ENCODE measurements at regions not wholly inside any gene's neighbourhood (a gene's known extent, or its start where the extent isn't known, plus 50 kb on each side); places are given as distances from the start of the nearest gene placed in this dataset.

GRCh38 chr7:130913639-130914553 lies 179.9 kb upstream of the KLF14 start:
- Histone ChIP-seq H3K9me3 (no peaks in the 10 kb centered on the region), H3K36me3 (no peaks in the 10 kb centered on the region), H3K4me1 (peaks cover 78 to 93% of the 10 kb centered on the region in 2 donors), H3K4me3 (replicated peaks in 1 of 3) (no peak overlapping the region), H3K27me3 (no peaks in the 10 kb centered on the region), H3K27ac (peak overlapping the region; percentile 95 to 97 (median 96))
- no peak for DNase-seq
- TF ChIP-seq POLR2A (IDR thresholded peaks at IDR 0.05) (no peak), CTCF (IDR thresholded peaks at IDR 0.05) (no peak)
- intact Hi-C loops (cut with DNase I): no loop called here
- WGBS, 2 donors: 29 to 34% methylated on average over 12 of the region's 12 CpGs

DNA sequence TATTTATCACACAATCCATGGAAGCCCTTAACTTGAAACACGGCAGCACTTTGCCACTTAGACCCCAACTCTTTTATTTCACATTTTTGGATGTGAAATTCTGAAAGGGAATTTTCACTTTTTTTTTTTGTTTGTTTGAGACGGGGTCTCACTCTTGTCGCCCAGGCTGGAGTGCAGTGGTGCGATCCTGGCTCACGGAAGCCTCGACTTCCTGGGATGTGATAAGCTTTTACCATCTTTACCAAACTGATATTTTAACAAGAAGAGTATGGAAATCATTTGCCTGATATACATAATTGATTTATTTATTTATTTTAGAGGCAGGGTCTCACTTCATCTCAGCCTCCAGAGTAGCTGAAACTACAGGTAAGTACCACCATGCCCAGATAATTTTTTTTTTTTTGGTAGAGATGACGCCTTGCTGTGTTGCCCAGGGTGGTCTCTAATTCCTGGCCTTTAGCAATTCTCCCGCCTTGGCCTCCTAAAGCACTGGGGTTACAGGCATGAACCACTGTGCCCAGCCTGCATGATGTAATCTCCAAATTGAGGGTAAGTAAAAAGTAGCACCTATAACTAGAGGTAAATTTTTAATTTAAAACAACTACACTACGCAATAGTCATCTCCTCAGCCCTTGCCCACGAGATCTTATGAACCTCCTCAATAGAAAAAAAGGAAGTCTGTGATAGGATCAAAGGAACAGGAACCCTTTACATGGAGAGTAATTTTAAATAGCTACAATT lies 180.7 kb upstream of the KLF14 start:
- H3K9me3 ChIP-seq: no peaks in the 10 kb centered on the region
- 90 to 91% methylated on average over 10 of the region's 10 CpGs for WGBS, 2 donors
- no peaks in the 10 kb centered on the region for H3K36me3 ChIP-seq
- no peak for TF ChIP-seq CTCF (IDR thresholded peaks at IDR 0.05)
- no peak for TF ChIP-seq POLR2A (IDR thresholded peaks at IDR 0.05)
- no peak overlapping the region for H3K4me3 ChIP-seq (replicated peaks in 1 of 3)
- intact Hi-C loops (cut with DNase I): no loop called here
- DNase-seq: no peak
- peak overlapping the region; percentile 95 to 97 (median 96) for H3K27ac ChIP-seq
- H3K27me3 ChIP-seq: no peaks in the 10 kb centered on the region
- H3K4me1 ChIP-seq: peaks cover 87 to 94% of the 10 kb centered on the region in 2 donors

DNA sequence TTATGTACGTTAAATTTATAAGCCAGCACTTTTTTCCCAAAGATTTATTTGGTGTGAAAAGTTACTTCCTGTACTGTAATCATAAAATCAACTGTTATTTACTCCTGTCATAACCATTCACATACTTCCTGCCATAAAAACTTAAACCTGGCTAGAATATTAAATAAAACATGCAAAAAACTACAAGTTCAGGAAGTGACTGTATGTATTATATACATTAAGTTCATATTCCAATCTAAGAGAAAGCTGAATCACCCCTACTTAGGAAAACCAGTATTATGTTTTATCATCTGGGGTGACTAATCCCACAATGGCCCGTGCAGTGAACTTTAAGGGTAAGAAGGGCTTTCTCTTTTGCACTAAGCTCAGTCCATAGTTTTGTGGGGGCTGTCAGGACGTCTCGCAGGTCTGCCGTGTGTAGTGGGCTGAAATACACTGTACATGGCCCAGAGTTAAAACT lies 183.7 kb upstream of the KLF14 start:
- no peak for DNase-seq
- Histone ChIP-seq H3K36me3 (no peaks in the 10 kb centered on the region), H3K27me3 (no peaks in the 10 kb centered on the region), H3K9me3 (no peaks in the 10 kb centered on the region), H3K4me1 (peaks cover 91 to 93% of the 10 kb centered on the region in 2 donors), H3K27ac (peak overlapping the region; percentile 95 to 97 (median 96)), H3K4me3 (replicated peaks in 1 of 3) (no peak overlapping the region)
- WGBS, 2 donors: 56 to 60% methylated on average over 5 of the region's 5 CpGs
- intact Hi-C loops (cut with DNase I): no loop called here
- TF ChIP-seq CTCF (IDR thresholded peaks at IDR 0.05) (no peak), POLR2A (IDR thresholded peaks at IDR 0.05) (no peak)

- H3K27me3 ChIP-seq: no peaks in the 10 kb centered on the region
- H3K4me3 ChIP-seq (replicated peaks in 1 of 3): no peak overlapping the region
- DNase-seq: no peak
- intact Hi-C loops (cut with DNase I): no loop called here
- H3K27ac ChIP-seq: peak overlapping the region; percentile 95 to 97 (median 96)
- H3K36me3 ChIP-seq: no peaks in the 10 kb centered on the region
- H3K9me3 ChIP-seq: no peaks in the 10 kb centered on the region
- H3K4me1 ChIP-seq: peaks cover 93 to 97% of the 10 kb centered on the region in 2 donors
- TF ChIP-seq CTCF (IDR thresholded peaks at IDR 0.05) (no peak), POLR2A (IDR thresholded peaks at IDR 0.05) (peak in 1 of 2 donors; percentile 45)
- 65 to 77% methylated on average over 11 of the region's 11 CpGs for WGBS, 2 donors
Observed at GRCh38 chr7:130918129-130919052, 184.4 kb upstream of the KLF14 start.
